Activated B cell treated with CpG ODN at 0.5 μM for 24 hours (primary cell): ENCODE measurements at regions not wholly inside any gene's neighbourhood (a gene's known extent, or its start where the extent isn't known, plus 50 kb on each side); places are given as distances from the start of the nearest gene placed in this dataset.
"Not testable (repeated sequence)": the region's sequence is repeated elsewhere in the genome, so short reads cannot be mapped to it uniquely, and the experiment has no call there.

Experiments used
- ATAC-seq: fragments of 200-7000 bp; cut with Tn5 transposase; one replicate; pipeline ENCODE4 v1.10.0; 2021; ENCODE audit warnings: low read depth, mild to moderate bottlenecking, moderate library complexity
- CTCF ChIA-PET: fragments of 350-600 bp; sonication (Branson Sonifier 250); formaldehyde crosslinking; loops from one replicate; lab custom pipeline; 2021; ENCODE audit warnings: antibody characterized with exemption; lab: Charles Lee
- POLR2A ChIA-PET: fragments of 350-600 bp; sonication (Branson Sonifier 250); formaldehyde crosslinking; loops from one replicate; lab custom pipeline; 2021; ENCODE audit warnings: antibody characterized with exemption; lab: Charles Lee
- DNase-seq: peaks from one replicate; pipeline ENCODE4 v3.0.0; 2022
- H3K27ac Mint-ChIP-seq: one replicate; pipeline ENCODE4 v1.8.0; 2020; ENCODE audit warnings: mixed read lengths
- H3K27me3 Mint-ChIP-seq: one replicate; pipeline ENCODE4 v1.8.0; 2021; ENCODE audit warnings: mixed read lengths
- H3K36me3 Mint-ChIP-seq: one replicate; pipeline ENCODE4 v1.8.0; 2021; ENCODE audit warnings: low read depth, mixed read lengths
- H3K4me1 Mint-ChIP-seq: one replicate; pipeline ENCODE4 v1.8.0; 2021; ENCODE audit warnings: mixed read lengths
- H3K4me3 Mint-ChIP-seq: one replicate; pipeline ENCODE4 v1.8.0; 2020; ENCODE audit warnings: mild to moderate bottlenecking, mixed read lengths
- H3K9me3 Mint-ChIP-seq: one replicate; pipeline ENCODE4 v1.8.0; 2020; ENCODE audit warnings: mixed read lengths
- CTCF ChIP-seq: fragments of 200-600 bp; IDR thresholded peaks from one replicate; pipeline ENCODE4 v1.8.0; 2022; ENCODE audit warnings: antibody characterized with exemption, mild to moderate bottlenecking
- intact Hi-C: fragments of 100-400 bp; cut with micrococcal nuclease; formaldehyde crosslinking; loops from one replicate; pipeline ENCODE4 v1.15.1; 2024

GRCh38 chr6:6453186-6453585 lies 132.7 kb upstream of the F13A1 start:
- intact Hi-C loops, result no loop called here
- Mint-ChIP-seq H3K4me3 (no peak overlapping the region), H3K36me3 (no peaks in the 10 kb centered on the region), H3K4me1 (no peaks in the 10 kb centered on the region), H3K27ac (no peak overlapping the region), H3K9me3 (no peaks in the 10 kb centered on the region), H3K27me3 (peaks cover 5% of the 10 kb centered on the region)
- ChIA-PET CTCF (no interaction called here), POLR2A (no interaction called here)
- ATAC-seq, result no peak
- DNase-seq, result no peak
- no peak for TF ChIP-seq CTCF

- TF ChIP-seq CTCF, result no peak
- H3K27ac Mint-ChIP-seq, result no peak overlapping the region
- ATAC-seq, result no peak
- POLR2A ChIA-PET, result no interaction called here
- peaks cover 4% of the 10 kb centered on the region for H3K9me3 Mint-ChIP-seq
- no peak overlapping the region for H3K4me3 Mint-ChIP-seq
- no peak for DNase-seq
- no peaks in the 10 kb centered on the region for H3K4me1 Mint-ChIP-seq
- no peaks in the 10 kb centered on the region for H3K36me3 Mint-ChIP-seq
- peaks cover 10% of the 10 kb centered on the region for H3K27me3 Mint-ChIP-seq
- CTCF ChIA-PET, result no interaction called here
- intact Hi-C loops, result no loop called here
Observed at GRCh38 chr6:6455272-6455671, 133.2 kb upstream of the LY86 start.

GRCh38 chr6:6458172-6458571 lies 130.3 kb upstream of the LY86 start:
- Mint-ChIP-seq H3K36me3 (no peaks in the 10 kb centered on the region), H3K4me3 (no peak overlapping the region), H3K27me3 (peaks cover 14% of the 10 kb centered on the region), H3K4me1 (no peaks in the 10 kb centered on the region), H3K27ac (no peak overlapping the region), H3K9me3 (peaks cover 4% of the 10 kb centered on the region)
- CTCF ChIA-PET, result no interaction called here
- intact Hi-C loops, result no loop called here
- POLR2A ChIA-PET, result no interaction called here
- TF ChIP-seq CTCF, result no peak
- ATAC-seq (no peak), DNase-seq (no peak)

GRCh38 chr6:6459963-6460362 lies 128.6 kb upstream of the LY86 start:
- POLR2A ChIA-PET, DNase-seq, H3K27ac Mint-ChIP-seq, H3K4me1 Mint-ChIP-seq, intact Hi-C loops, CTCF ChIA-PET, H3K9me3 Mint-ChIP-seq, ATAC-seq, H3K4me3 Mint-ChIP-seq, H3K36me3 Mint-ChIP-seq: not testable (repeated sequence)
- peaks cover 14% of the 10 kb centered on the region for H3K27me3 Mint-ChIP-seq

GRCh38 chr6:6460416-6460815 lies 128.1 kb upstream of the LY86 start:
- Mint-ChIP-seq H3K4me3 (no peak overlapping the region), H3K27me3 (peaks cover 14% of the 10 kb centered on the region), H3K27ac (no peak overlapping the region), H3K9me3 (peaks cover 4% of the 10 kb centered on the region), H3K36me3 (no peaks in the 10 kb centered on the region), H3K4me1 (no peaks in the 10 kb centered on the region)
- no peak for TF ChIP-seq CTCF
- ChIA-PET CTCF (interaction anchor here (1.0 kb wide), 1 partner anchor 141 kb away, joined by 3 read pairs; no protein-coding TSS in a partner anchor), POLR2A (no interaction called here)
- ATAC-seq (no peak), DNase-seq (no peak)
- intact Hi-C loops, result no loop called here

- H3K27me3 Mint-ChIP-seq, result peaks cover 14% of the 10 kb centered on the region
- ChIA-PET POLR2A (no interaction called here), CTCF (interaction anchor here (1.0 kb wide), 1 partner anchor 141 kb away, joined by 3 read pairs; no protein-coding TSS in a partner anchor)
- intact Hi-C loops, result no loop called here
- no peak for ATAC-seq
- no peaks in the 10 kb centered on the region for H3K36me3 Mint-ChIP-seq
- H3K27ac Mint-ChIP-seq, result no peak overlapping the region
- no peak for TF ChIP-seq CTCF
- no peak overlapping the region for H3K4me3 Mint-ChIP-seq
- no peak for DNase-seq
- H3K4me1 Mint-ChIP-seq, result no peaks in the 10 kb centered on the region
- peaks cover 4% of the 10 kb centered on the region for H3K9me3 Mint-ChIP-seq
Observed at GRCh38 chr6:6461138-6461537, 127.4 kb upstream of the LY86 start.
